ENCODE measurements at regions not wholly inside any gene's neighbourhood (a gene's known extent, or its start where the extent isn't known, plus 50 kb on each side); places are given as distances from the start of the nearest gene placed in this dataset.

GRCh38 chr1:36675931-36676562, 193.3 kb upstream of the CSF3R start:
- DNase-seq (ENCODE audit: low read depth), result no peak

GRCh38 chr1:36675106-36675505, 192.4 kb upstream of the CSF3R start:
- DNase-seq (ENCODE audit: low read depth), result no peak

DNA sequence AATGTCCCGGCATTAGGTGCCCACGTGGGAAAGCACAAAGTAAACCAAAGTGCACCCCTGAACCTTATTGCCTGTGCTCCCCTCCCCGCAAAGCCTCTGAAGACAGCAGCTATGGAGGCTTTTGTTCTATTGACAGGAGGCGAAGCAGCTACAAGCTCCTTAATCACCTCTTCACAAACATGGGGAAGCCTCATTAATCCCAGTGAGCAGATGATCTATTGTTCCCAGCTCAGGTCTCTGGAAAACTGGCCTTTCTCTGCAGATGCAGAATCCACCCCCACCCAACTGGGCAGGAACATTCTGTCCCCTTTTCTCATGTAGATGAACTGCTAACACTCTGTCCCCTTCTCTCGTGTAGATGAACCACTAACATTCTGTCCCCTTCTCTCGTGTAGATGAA, 190.5 kb upstream of the CSF3R start:
- DNase-seq (ENCODE audit: low read depth), result no peak

DNA sequence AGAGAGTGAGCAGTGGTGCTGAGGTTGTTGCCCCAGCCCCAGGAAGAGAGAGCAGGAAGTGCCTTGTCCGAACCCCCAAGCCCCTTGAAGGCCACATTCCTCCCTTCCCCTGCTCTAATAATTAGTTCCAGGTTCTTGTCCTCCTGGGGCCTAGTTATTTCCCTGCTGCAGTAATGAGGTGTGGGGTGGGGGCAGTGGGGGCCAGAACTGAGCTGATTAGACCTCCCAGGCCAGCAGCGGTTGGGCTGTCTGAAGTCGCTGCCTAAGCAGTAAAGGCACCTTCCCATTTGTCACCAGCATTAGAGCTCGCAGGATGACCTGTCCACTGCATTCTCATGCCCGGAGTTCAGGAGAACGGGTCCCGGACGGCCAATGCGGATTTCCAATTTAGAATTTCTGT, 186.5 kb upstream of the CSF3R start:
- DNase-seq (ENCODE audit: low read depth), result no peak

GRCh38 chr1:36667836-36668235, 185.1 kb upstream of the CSF3R start:
- DNase-seq (ENCODE audit: low read depth), result no peak

DNA sequence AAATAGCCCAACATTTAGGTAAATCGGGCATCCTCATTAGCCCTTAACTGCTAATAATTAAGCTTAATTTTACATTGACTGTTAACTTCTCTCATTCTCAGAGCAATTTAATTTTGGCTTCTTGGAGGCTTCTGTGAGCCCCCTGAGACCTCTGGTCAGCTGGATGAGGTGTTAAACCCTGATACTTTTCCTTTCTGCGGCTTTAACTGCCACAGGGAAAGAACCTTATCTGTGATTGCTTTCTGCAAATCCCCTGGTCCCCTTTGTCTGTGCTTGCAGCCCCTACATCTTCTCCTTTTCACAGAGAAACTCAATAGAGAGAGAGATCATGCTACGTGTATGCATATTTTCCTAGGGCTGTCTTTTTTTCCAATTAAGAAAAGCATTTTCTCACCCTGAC, 184.5 kb upstream of the CSF3R start:
- DNase-seq (ENCODE audit: low read depth), result no peak

DNA sequence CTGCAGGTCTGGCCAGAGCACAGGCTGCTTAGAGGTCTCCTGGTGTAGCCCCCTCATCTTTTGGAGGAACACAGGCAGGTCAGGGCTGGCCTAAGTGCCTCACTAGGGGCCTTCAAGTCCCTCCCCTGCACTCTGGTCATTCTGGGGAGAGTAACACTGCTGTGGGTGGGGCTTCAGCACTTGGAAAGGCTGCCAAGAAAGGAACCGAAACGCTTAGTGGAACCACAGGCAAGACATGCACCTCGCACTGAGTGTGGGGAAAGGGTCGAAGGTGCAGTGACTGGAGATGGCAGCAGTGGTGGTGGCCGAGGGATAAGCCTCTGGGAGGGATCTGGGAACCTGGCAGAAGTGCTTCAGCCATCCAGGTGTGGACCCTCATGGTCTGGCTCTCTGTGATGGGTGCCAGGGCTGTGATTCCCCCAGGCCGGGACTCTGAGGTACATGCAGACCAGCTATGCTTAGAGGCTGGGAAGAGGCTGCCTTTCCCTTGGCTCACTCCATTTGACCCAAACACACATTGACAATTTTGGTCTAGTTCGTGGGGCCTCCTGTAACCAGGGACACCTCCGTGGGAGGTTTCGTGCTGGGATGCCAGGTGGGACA, 182.9 kb upstream of the CSF3R start:
- DNase-seq (ENCODE audit: low read depth), result no peak

- DNase-seq (ENCODE audit: low read depth), result no peak
Observed at GRCh38 chr1:36664571-36665287, 182.0 kb upstream of the CSF3R start.

GRCh38 chr1:36663772-36664430, 181.2 kb upstream of the CSF3R start:
- DNase-seq (ENCODE audit: low read depth), result no peak

DNA sequence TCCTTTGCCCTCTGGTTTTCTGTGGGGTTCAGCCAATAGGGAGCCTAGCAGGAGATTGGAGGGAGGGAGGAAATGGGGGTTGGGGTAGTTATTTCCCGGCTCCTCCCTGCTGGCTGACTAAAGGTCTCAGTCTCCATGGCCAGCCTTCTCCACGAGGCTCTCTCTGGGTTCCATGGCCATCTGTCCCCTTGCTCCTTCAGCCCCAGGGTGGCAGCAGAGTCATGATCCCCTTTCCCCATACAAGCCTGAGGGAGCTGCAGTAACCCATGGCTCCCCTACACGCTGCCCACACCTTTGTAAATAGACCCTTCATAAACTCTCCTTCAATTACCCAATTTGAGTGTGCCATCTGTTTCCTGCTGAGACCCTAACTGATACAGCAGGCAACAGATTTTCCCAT, 176.1 kb upstream of the CSF3R start:
- DNase-seq (ENCODE audit: low read depth), result no peak

DNA sequence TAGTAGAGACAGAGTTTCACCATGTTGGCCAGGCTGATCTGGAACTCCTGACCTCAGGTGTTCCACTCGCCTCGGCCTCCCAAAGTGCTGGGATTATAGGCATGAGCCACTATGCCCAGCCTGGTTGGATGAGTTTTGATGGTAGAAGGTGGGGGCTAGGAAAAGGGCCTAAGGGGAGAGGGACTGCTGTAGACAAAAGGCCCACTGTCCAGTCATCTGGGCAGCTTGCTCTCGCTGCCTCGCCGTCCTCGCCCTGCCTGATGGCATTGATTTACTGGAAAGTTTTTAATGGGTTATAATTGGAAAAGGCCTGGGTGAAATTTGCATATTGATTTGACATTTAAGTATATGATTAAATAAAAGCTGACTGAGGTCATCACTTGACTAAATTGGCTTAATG, 175.1 kb upstream of the CSF3R start:
- no peak for DNase-seq (ENCODE audit: low read depth)

DNA sequence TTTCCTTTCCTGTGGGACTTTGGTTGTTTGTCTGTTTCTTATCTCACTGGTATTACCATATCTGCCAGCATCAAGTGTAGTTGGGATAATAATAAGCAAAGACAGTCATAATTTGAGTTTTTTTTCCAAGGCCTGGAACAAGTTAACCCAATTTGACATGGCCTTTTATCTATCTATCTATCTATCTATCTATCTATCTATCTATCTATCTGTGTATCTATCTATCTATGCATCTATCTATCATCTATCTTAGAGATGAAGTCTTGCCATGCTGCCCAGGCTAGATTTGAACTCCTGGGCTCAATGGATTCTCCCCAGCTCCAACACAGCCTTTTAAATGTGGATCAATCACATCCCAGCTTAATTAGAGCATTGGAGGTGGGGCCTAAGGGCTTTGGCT, 174.1 kb upstream of the CSF3R start:
- DNase-seq (ENCODE audit: low read depth), result no peak

DNA sequence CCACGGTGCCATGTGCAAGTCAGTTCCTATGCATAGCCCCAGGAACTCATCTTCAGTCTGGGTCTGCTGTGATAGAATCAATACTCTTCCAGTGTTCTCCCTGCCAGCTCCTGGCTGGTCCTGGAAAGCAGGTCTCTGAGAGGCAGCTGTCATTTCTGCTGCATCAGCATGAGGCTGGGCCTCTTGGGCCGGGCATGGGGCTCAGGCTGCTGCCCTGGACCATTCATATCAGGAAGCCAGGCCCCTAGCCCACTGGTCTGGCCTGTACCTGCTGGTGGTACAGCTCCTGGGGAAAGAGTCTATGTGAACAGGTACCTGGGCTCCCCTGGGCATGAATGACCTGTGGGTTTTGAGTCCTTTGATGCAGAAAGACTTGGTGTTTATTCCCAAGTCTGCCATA, 173.6 kb upstream of the CSF3R start:
- no peak for DNase-seq (ENCODE audit: low read depth)

DNA sequence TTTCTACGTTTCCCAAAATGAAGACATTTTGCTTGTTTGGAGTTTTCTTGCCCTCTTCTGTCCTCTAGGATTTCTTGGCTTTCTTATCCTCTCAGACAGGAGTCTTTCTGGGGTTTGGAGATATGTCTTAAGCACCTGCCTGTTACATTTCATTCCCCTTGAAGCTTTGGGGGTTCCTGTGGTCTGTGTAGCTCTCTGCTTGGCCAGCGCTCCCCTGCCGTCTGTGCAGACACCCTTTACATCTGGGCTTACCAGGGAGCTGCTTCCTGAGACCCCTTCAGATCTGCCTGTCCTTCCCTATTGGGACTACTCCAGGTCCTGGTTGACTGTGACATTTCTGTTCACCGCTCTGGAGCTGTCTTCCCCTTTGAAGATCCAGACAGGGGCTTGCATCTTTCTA, 171.9 kb upstream of the CSF3R start:
- no peak for DNase-seq (ENCODE audit: low read depth)

DNA sequence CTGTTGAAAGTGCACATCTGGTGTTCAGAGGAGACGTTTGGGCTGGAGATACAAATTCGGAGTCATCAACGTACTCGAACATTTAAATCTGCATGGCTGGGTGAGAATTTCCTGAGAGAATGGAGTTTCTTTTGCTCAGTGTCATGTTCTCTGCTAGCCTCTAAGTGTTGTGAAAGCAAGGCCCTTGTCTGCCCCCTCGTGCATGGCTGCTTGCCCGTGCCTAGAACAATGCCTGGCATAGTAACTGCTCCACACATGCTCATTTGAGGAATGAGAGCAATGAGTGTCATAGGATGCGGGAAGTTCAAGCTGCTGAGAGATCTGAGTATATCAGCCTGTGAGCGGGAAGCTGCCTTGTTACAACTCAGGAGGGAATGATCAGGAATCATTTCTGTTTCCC, 171.1 kb upstream of the CSF3R start:
- no peak for DNase-seq (ENCODE audit: low read depth)

DNA sequence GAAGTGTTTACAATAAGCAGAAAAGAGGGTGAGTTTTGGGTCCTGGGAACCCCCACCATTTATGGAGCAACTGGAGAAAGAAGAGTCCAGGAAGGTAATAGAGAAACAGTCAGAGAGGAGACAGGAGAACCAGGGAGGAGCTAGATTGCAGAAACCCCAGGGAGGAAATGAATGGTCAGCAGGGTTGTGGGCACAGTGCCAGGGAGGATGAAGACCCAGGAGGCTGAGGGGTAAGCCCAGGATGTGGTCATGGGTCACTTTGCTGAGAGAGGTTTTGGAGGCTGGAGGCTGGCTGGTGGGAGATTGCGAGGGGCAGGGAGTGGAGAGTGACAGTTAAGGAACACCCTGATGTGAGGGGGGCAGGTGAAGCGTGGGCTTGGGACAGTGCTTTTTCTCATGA, 169.9 kb upstream of the CSF3R start:
- no peak for DNase-seq (ENCODE audit: low read depth)

- DNase-seq (ENCODE audit: low read depth), result no peak
Observed at GRCh38 chr1:36652011-36652410, 169.3 kb upstream of the CSF3R start.

DNA sequence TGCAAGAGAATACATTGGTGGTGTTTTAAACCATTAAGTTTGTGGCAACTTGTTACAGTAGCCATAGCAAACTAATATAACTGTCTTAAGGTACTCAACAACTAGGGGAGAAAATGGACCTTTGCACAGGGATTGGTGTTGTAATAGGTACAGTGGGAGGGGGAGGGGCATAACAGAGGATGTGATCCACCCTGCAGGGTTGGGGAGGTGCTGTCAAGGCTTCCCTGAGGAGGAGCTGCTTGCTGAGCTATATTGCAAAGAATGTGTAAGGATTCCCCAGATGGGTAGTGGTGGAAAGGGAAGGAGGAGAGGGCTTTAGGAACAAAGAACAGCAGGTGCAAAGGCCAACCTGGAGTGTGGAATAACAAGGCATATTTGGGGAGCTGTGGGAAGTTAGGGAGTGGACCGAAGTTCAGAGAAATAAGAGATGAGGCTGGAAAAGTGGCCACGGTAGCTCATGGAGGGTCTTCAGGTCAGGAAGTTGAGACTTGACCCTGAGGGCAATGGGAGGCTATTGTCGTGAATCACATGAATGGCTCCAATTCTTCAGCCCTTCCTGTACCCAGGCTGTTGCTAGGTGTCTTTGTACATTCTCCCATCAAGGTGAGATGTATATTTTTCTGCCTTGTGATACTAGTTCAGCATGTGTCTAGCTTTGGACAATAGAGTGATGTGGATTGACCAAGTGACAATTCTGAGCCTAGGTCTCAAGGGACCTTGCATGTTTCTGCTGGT, 168.6 kb upstream of the CSF3R start:
- DNase-seq (ENCODE audit: low read depth), result no peak

- peak; percentile 52 for DNase-seq (ENCODE audit: low read depth)
Observed at GRCh38 chr1:36650200-36651065, 167.7 kb upstream of the CSF3R start.

GRCh38 chr1:36645867-36646266, 163.2 kb upstream of the CSF3R start:
- no peak for DNase-seq (ENCODE audit: low read depth)

- DNase-seq (ENCODE audit: low read depth), result no peak
Observed at GRCh38 chr1:36644556-36644955, 161.8 kb upstream of the CSF3R start.
